Mucosa of descending colon (tissue), 3 donors: ENCODE measurements at regions not wholly inside any gene's neighbourhood (a gene's known extent, or its start where the extent isn't known, plus 50 kb on each side); places are given as distances from the start of the nearest gene placed in this dataset.
A peak's percentile ranks its signal among the peaks of the same experiment; 100 is the strongest.
"Not testable (repeated sequence)": the region's sequence is repeated elsewhere in the genome, so short reads cannot be mapped to it uniquely, and the experiment has no call there.

Experiments used
- ATAC-seq: fragments of 200-7000 bp; cut with Tn5 transposase; one replicate; pipeline ENCODE4 v1.9.1; 2020; ENCODE audit warnings: mild to moderate bottlenecking, moderate library complexity
- DNase-seq, 3 donors: peaks; one replicate each; pipeline ENCODE4 v3.0.0-alpha.2; 2020
- H3K36me3 ChIP-seq: fragments of 200-600 bp; one replicate; pipeline ENCODE4 v1.8.0; 2021; ENCODE audit warnings: low read depth, mild to moderate bottlenecking
- H3K4me1 ChIP-seq: fragments of 200-600 bp; one replicate; pipeline ENCODE4 v1.8.0; 2021; ENCODE audit warnings: low read depth, mild to moderate bottlenecking
- H3K4me3 ChIP-seq: fragments of 200-600 bp; one replicate; pipeline ENCODE4 v1.8.0; 2021; ENCODE audit warnings: mild to moderate bottlenecking
- H3K9me3 ChIP-seq: fragments of 200-600 bp; one replicate; pipeline ENCODE4 v1.8.0; 2021; ENCODE audit warnings: mild to moderate bottlenecking
- CTCF ChIP-seq: fragments of 200-600 bp; IDR thresholded peaks from one replicate; pipeline ENCODE4 v1.8.0; 2022; ENCODE audit warnings: antibody characterized with exemption, mild to moderate bottlenecking
- intact Hi-C, 2 donors: fragments of 100-400 bp; cut with DNase I in 1 of 2; cut with micrococcal nuclease in 1 of 2; formaldehyde crosslinking; loops; one replicate each; pipeline versions ENCODE4 v1.11.0 to v1.11.1; 2022; cut with DNase I, micrococcal nuclease
- donor health status: DM: no; HTN: no; CAD: no; lungs with moderate emphysema.
- donor health status: DM: no; HTN: no; CAD: no.
- donor health status: DM: no; HTN: yes; CAD: no.

- intact Hi-C loops: no loop called here
- DNase-seq: no peak
- ATAC-seq: no peak
- Histone ChIP-seq H3K4me3 (no peak overlapping the region), H3K9me3 (no peaks in the 10 kb centered on the region), H3K36me3 (no peaks in the 10 kb centered on the region), H3K4me1 (no peaks in the 10 kb centered on the region)
- TF ChIP-seq CTCF: no peak
These were observed 144.5 kb downstream of the PSAT1 start for GRCh38 chr9:78441396-78441795.

- DNase-seq (no peak), ATAC-seq (no peak)
- Histone ChIP-seq H3K36me3 (no peaks in the 10 kb centered on the region), H3K4me1 (no peaks in the 10 kb centered on the region), H3K4me3 (no peak overlapping the region), H3K9me3 (no peaks in the 10 kb centered on the region)
- no peak for TF ChIP-seq CTCF
- intact Hi-C loops: no loop called here
These were observed 145.0 kb downstream of the PSAT1 start for GRCh38 chr9:78441822-78442431.

GRCh38 chr9:78442577-78442976, 145.7 kb downstream of the PSAT1 start:
- H3K36me3 ChIP-seq, H3K4me1 ChIP-seq, intact Hi-C loops, H3K9me3 ChIP-seq, ATAC-seq, DNase-seq, H3K4me3 ChIP-seq: not testable (repeated sequence)

GRCh38 chr9:78443946-78444345, 147.0 kb downstream of the PSAT1 start:
- no peak overlapping the region for H3K4me3 ChIP-seq
- ATAC-seq (no peak), DNase-seq (no peak)
- no peaks in the 10 kb centered on the region for H3K9me3 ChIP-seq
- no peak for TF ChIP-seq CTCF
- H3K4me1 ChIP-seq: no peaks in the 10 kb centered on the region
- intact Hi-C loops: no loop called here
- no peaks in the 10 kb centered on the region for H3K36me3 ChIP-seq

GRCh38 chr9:78448960-78449673, 152.2 kb downstream of the PSAT1 start:
- Histone ChIP-seq H3K4me1 (no peaks in the 10 kb centered on the region), H3K9me3 (no peaks in the 10 kb centered on the region), H3K36me3 (no peaks in the 10 kb centered on the region), H3K4me3 (no peak overlapping the region)
- intact Hi-C loops: no loop called here
- ATAC-seq (no peak), DNase-seq (no peak)
- TF ChIP-seq CTCF: no peak

- peak in 2 of 3 donors; percentile 5 to 25 for DNase-seq
- no peak for ATAC-seq
- TF ChIP-seq CTCF: no peak
- Histone ChIP-seq H3K4me1 (no peaks in the 10 kb centered on the region), H3K36me3 (no peaks in the 10 kb centered on the region), H3K9me3 (no peaks in the 10 kb centered on the region), H3K4me3 (no peak overlapping the region)
- intact Hi-C loops: no loop called here
These were observed 156.5 kb downstream of the PSAT1 start for GRCh38 chr9:78453450-78453849.
